Upper lobe of left lung (tissue), 6 donors: ENCODE measurements at regions not wholly inside any gene's neighbourhood (a gene's known extent, or its start where the extent isn't known, plus 50 kb on each side); places are given as distances from the start of the nearest gene placed in this dataset.

Experiments
- ATAC-seq, 2 donors: fragments of 200-7000 bp; cut with Tn5 transposase; one replicate each; pipeline ENCODE4 v1.9.1; 2022; ENCODE audit warnings: mild to moderate bottlenecking in 2 of 2, moderate library complexity in 2 of 2; ENCODE audit not compliant: low FRiP score in 2 of 2
- DNase-seq, 2 donors: peaks; one replicate each; pipeline ENCODE4 v3.0.0-alpha.2; 2019 to 2020
- H3K27ac ChIP-seq, 4 donors: fragments of 200-600 bp; sonication (generic); one replicate each; pipeline ENCODE4 v1.5.1; 2016 to 2019
- H3K27me3 ChIP-seq, 4 donors: fragments of 200-600 bp; sonication (generic); one replicate each; pipeline ENCODE4 v1.5.1; 2017 to 2019
- H3K36me3 ChIP-seq, 4 donors: fragments of 200-600 bp; sonication (generic); one replicate each; pipeline ENCODE4 v1.5.1; 2016 to 2019
- H3K4me1 ChIP-seq, 4 donors: fragments of 200-600 bp; sonication (generic); one replicate each; pipeline ENCODE4 v1.5.1; 2018 to 2019
- H3K4me3 ChIP-seq, 4 donors: fragments of 200-600 bp; sonication (generic); one replicate each; pipeline ENCODE4 v1.5.1; 2017 to 2019; ENCODE audit warnings: mild to moderate bottlenecking in 2 of 4, moderate library complexity in 1 of 4
- H3K9me3 ChIP-seq, 4 donors: fragments of 200-600 bp; sonication (generic); one replicate each; pipeline ENCODE4 v1.5.1; 2018 to 2019
- EP300 ChIP-seq, 4 donors: sonication (generic); formaldehyde crosslinking; IDR thresholded peaks; one replicate each; pipeline ENCODE4 v1.5.1; 2017; ENCODE audit warnings: antibody characterized with exemption in 4 of 4, control low read depth in 2 of 4
- POLR2A ChIP-seq, 4 donors: fragments of 450-650 bp; IDR thresholded peaks; one replicate each; pipeline ENCODE4 v1.5.1; 2016 to 2017; ENCODE audit warnings: antibody characterized with exemption in 4 of 4, mild to moderate bottlenecking in 2 of 4
- POLR2AphosphoS5 ChIP-seq, 2 donors: sonication (generic); formaldehyde crosslinking; IDR thresholded peaks; one replicate each; pipeline ENCODE4 v1.5.1; 2017; ENCODE audit warnings: antibody characterized with exemption in 2 of 2
- whole genome bisulfite sequencing, 2 donors: methylation state at CpG; one replicate each; pipeline ENCODE4 v1.1.5; 2017 to 2018; 5-methylcytosine and 5-hydroxymethylcytosine counted together
- TF ChIP-seq, protein P1 (sequence below), 6 experiments: fragments of 450-650 bp in 4 of 6; fragments of 200-600 bp in 2 of 6; sonication (generic) in 2 of 6; IDR thresholded peaks; one replicate each; pipeline ENCODE4 v1.5.1; 2016 to 2019; ENCODE audit warnings: antibody characterized with exemption in 6 of 6
- donor health status: DM: no; HTN: no; CAD: no; lungs with moderate emphysema.
- donor health status: DM: no; HTN: yes; CAD: no; lungs with severe emphysema.

- Histone ChIP-seq H3K27ac (no peak overlapping the region), H3K27me3 (no peaks in the 10 kb centered on the region), H3K36me3 (no peaks in the 10 kb centered on the region), H3K4me3 (no peak overlapping the region), H3K4me1 (no peaks in the 10 kb centered on the region), H3K9me3 (no peaks in the 10 kb centered on the region)
- WGBS, 2 donors, result 59 to 64% methylated on average over 2 of the region's 2 CpGs
- ATAC-seq, result no peak
- no peak for DNase-seq
- TF ChIP-seq, protein P1, sequence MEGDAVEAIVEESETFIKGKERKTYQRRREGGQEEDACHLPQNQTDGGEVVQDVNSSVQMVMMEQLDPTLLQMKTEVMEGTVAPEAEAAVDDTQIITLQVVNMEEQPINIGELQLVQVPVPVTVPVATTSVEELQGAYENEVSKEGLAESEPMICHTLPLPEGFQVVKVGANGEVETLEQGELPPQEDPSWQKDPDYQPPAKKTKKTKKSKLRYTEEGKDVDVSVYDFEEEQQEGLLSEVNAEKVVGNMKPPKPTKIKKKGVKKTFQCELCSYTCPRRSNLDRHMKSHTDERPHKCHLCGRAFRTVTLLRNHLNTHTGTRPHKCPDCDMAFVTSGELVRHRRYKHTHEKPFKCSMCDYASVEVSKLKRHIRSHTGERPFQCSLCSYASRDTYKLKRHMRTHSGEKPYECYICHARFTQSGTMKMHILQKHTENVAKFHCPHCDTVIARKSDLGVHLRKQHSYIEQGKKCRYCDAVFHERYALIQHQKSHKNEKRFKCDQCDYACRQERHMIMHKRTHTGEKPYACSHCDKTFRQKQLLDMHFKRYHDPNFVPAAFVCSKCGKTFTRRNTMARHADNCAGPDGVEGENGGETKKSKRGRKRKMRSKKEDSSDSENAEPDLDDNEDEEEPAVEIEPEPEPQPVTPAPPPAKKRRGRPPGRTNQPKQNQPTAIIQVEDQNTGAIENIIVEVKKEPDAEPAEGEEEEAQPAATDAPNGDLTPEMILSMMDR (IDR thresholded peaks at IDR 0.05), result no peak
- TF ChIP-seq POLR2A (IDR thresholded peaks at IDR 0.05) (no peak), POLR2AphosphoS5 (IDR thresholded peaks at IDR 0.05) (no peak), EP300 (IDR thresholded peaks at IDR 0.05) (no peak)
These were observed 452.9 kb downstream of the RPL10L start for GRCh38 chr14:46198676-46199075.

DNA sequence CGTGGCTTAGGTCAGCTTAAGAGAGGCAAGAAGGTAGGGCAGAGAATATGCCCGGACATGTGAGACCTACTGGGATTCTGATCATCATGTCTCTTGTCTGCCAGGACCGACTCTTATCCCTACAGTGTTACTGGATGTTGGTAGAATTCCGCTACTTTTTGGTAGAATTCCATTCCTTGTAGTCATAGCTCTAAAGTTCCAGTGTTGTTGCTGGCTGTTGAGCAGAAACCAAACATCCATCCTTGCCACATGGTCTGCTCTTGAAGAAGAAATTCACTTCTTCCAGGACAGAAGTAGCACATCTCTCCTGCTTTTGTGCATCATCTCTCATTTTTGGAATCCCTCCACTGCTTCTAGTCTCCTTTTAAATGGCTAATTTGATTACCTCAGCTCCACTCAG is 453.7 kb downstream of the RPL10L start:
- ATAC-seq (no peak), DNase-seq (no peak)
- H3K27me3 ChIP-seq, result no peaks in the 10 kb centered on the region
- TF ChIP-seq EP300 (IDR thresholded peaks at IDR 0.05) (no peak), POLR2AphosphoS5 (IDR thresholded peaks at IDR 0.05) (no peak), POLR2A (IDR thresholded peaks at IDR 0.05) (no peak)
- TF ChIP-seq, protein P1 (IDR thresholded peaks at IDR 0.05), result no peak
- H3K27ac ChIP-seq, result no peak overlapping the region
- H3K4me3 ChIP-seq, result no peak overlapping the region
- no peaks in the 10 kb centered on the region for H3K4me1 ChIP-seq
- H3K36me3 ChIP-seq, result no peaks in the 10 kb centered on the region
- H3K9me3 ChIP-seq, result no peaks in the 10 kb centered on the region
- WGBS, 2 donors, result 84 to 92% methylated on average over 4 of the region's 4 CpGs
